ENCODE measurements at regions not wholly inside any gene's neighbourhood (a gene's known extent, or its start where the extent isn't known, plus 50 kb on each side); places are given as distances from the start of the nearest gene placed in this dataset.

DNA sequence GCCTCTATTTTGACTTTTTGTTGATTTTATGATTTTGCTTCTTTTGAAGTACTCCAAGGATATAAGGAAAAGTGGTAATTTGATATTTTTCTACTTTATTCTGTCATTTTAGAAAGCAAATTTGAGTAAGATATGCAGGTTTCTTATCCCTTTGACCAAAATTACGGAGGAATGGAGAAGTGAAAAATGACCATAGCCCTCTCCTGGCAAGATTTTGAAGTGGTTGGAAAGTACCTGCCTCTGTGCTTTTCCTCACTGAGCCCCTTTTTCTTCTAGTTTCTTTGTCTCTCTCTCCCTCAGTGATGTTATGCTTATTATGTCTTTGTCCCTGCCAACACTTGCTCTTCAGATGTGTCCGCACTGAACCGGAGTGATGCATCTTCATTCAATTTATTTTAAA lies 898.1 kb downstream of the EPHA4 start (continued):
- TF ChIP-seq, protein P1, sequence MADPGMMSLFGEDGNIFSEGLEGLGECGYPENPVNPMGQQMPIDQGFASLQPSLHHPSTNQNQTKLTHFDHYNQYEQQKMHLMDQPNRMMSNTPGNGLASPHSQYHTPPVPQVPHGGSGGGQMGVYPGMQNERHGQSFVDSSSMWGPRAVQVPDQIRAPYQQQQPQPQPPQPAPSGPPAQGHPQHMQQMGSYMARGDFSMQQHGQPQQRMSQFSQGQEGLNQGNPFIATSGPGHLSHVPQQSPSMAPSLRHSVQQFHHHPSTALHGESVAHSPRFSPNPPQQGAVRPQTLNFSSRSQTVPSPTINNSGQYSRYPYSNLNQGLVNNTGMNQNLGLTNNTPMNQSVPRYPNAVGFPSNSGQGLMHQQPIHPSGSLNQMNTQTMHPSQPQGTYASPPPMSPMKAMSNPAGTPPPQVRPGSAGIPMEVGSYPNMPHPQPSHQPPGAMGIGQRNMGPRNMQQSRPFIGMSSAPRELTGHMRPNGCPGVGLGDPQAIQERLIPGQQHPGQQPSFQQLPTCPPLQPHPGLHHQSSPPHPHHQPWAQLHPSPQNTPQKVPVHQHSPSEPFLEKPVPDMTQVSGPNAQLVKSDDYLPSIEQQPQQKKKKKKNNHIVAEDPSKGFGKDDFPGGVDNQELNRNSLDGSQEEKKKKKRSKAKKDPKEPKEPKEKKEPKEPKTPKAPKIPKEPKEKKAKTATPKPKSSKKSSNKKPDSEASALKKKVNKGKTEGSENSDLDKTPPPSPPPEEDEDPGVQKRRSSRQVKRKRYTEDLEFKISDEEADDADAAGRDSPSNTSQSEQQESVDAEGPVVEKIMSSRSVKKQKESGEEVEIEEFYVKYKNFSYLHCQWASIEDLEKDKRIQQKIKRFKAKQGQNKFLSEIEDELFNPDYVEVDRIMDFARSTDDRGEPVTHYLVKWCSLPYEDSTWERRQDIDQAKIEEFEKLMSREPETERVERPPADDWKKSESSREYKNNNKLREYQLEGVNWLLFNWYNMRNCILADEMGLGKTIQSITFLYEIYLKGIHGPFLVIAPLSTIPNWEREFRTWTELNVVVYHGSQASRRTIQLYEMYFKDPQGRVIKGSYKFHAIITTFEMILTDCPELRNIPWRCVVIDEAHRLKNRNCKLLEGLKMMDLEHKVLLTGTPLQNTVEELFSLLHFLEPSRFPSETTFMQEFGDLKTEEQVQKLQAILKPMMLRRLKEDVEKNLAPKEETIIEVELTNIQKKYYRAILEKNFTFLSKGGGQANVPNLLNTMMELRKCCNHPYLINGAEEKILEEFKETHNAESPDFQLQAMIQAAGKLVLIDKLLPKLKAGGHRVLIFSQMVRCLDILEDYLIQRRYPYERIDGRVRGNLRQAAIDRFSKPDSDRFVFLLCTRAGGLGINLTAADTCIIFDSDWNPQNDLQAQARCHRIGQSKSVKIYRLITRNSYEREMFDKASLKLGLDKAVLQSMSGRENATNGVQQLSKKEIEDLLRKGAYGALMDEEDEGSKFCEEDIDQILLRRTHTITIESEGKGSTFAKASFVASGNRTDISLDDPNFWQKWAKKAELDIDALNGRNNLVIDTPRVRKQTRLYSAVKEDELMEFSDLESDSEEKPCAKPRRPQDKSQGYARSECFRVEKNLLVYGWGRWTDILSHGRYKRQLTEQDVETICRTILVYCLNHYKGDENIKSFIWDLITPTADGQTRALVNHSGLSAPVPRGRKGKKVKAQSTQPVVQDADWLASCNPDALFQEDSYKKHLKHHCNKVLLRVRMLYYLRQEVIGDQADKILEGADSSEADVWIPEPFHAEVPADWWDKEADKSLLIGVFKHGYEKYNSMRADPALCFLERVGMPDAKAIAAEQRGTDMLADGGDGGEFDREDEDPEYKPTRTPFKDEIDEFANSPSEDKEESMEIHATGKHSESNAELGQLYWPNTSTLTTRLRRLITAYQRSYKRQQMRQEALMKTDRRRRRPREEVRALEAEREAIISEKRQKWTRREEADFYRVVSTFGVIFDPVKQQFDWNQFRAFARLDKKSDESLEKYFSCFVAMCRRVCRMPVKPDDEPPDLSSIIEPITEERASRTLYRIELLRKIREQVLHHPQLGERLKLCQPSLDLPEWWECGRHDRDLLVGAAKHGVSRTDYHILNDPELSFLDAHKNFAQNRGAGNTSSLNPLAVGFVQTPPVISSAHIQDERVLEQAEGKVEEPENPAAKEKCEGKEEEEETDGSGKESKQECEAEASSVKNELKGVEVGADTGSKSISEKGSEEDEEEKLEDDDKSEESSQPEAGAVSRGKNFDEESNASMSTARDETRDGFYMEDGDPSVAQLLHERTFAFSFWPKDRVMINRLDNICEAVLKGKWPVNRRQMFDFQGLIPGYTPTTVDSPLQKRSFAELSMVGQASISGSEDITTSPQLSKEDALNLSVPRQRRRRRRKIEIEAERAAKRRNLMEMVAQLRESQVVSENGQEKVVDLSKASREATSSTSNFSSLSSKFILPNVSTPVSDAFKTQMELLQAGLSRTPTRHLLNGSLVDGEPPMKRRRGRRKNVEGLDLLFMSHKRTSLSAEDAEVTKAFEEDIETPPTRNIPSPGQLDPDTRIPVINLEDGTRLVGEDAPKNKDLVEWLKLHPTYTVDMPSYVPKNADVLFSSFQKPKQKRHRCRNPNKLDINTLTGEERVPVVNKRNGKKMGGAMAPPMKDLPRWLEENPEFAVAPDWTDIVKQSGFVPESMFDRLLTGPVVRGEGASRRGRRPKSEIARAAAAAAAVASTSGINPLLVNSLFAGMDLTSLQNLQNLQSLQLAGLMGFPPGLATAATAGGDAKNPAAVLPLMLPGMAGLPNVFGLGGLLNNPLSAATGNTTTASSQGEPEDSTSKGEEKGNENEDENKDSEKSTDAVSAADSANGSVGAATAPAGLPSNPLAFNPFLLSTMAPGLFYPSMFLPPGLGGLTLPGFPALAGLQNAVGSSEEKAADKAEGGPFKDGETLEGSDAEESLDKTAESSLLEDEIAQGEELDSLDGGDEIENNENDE (IDR thresholded peaks at IDR 0.05; ENCODE audit: low read depth, low read length) = no peak
- TF ChIP-seq GTF2A2 (tag; IDR thresholded peaks at IDR 0.05) = no peak
- TF ChIP-seq MED1 (CRISPR knock-in tag; IDR thresholded peaks at IDR 0.05; ENCODE audit: borderline replicate concordance) = no peak
- no peak for TF ChIP-seq ZNF589 (CRISPR knock-in tag; IDR thresholded peaks at IDR 0.05; ENCODE audit: low read depth)
- TF ChIP-seq GABPB2 (CRISPR knock-in tag; conservative IDR thresholded peaks at IDR 0.05) = no peak
- TF ChIP-seq MTA3 (IDR thresholded peaks at IDR 0.05; ENCODE audit: borderline replicate concordance) = no peak
- no peak for TF ChIP-seq TBL1XR1 (IDR thresholded peaks at IDR 0.05; ENCODE audit: low read length in 2 of 2)

Measured in K562 (cell line).